ENCODE measurements at regions not wholly inside any gene's neighbourhood (a gene's known extent, or its start where the extent isn't known, plus 50 kb on each side); places are given as distances from the start of the nearest gene placed in this dataset.
"Not testable (repeated sequence)": the region's sequence is repeated elsewhere in the genome, so short reads cannot be mapped to it uniquely, and the experiment has no call there.

DNA sequence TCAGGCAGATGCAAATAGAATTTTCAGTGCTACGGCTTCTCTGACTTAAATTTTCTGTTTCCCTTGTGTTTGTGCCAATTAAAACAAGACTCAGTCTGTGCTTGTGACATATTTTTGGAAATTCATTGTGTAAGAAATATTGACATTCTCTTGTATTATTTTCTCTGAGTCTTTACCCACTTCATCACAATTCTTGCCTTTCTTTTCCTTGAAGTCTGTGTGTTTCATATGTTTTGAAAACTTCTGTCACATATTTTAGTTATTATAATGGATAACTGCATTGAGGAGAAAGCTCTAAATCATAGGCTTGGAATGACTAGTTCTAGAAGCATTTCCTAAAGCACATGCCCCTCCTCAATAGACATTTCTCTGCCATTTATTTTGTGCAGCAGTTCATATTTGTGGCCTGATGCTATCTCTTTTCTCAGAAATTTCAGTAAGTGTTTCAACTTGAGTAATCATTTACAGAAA lies 206.6 kb downstream of the PALM2AKAP2 start:
- DNase-seq: no peak

DNA sequence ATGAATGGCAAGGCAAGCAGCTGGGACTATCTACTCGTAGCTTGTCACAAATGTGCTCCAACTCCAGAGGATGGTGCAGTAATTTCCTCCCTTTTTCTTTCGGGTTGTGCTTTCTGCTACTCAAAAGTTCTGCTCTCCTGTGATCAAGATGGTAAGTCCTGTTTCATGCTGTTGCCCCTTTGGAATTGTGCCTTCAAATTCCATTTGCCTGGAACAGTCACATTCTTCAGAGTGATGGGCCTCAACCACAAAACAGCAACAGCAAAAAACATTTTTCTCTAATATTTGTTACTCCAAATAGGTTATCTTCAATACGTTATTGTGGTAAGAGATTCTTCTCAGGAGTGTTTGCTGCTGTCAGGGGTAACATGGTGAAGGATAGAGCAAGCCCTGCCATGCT lies 209.3 kb downstream of the PALM2AKAP2 start:
- no peak for DNase-seq

- no peak for DNase-seq
Observed at GRCh38 chr9:109990541-109990940, 210.5 kb downstream of the PALM2AKAP2 start.

- no peak for DNase-seq
Observed at GRCh38 chr9:109992293-109992692, 212.3 kb downstream of the PALM2AKAP2 start.

GRCh38 chr9:109993250-109993978 lies 213.4 kb downstream of the PALM2AKAP2 start:
- no peak for DNase-seq

GRCh38 chr9:109994141-109994540 lies 213.8 kb downstream of the C9orf152 start:
- DNase-seq: no peak

GRCh38 chr9:109996936-109997580 lies 210.9 kb downstream of the C9orf152 start:
- DNase-seq: no peak

DNA sequence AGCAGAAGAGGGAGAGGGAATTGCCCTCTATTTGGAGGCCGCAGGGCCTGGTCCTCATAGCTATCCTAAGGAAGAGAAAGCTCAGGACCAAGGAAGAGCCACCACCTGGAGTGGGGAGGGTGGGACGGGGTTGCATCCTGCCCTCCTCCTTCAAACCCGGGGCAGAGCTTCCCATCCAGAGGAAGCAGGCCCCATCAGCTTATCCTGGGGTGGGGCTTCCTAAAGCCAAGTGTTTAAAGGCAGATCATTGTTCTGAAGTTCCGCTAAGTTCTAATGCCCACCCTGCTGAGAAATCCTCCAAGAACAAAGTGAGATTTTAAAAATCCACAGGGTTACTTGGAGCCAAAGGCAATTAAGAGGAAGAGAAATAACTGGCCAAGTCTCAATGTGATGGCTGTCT lies 210.3 kb downstream of the C9orf152 start:
- DNase-seq: no peak

- peak in 1 of 2 experiments; percentile 23 for DNase-seq
Observed at GRCh38 chr9:110005521-110005920, 202.4 kb downstream of the C9orf152 start.

GRCh38 chr9:110006657-110007056 lies 201.3 kb downstream of the C9orf152 start:
- DNase-seq: no peak

DNA sequence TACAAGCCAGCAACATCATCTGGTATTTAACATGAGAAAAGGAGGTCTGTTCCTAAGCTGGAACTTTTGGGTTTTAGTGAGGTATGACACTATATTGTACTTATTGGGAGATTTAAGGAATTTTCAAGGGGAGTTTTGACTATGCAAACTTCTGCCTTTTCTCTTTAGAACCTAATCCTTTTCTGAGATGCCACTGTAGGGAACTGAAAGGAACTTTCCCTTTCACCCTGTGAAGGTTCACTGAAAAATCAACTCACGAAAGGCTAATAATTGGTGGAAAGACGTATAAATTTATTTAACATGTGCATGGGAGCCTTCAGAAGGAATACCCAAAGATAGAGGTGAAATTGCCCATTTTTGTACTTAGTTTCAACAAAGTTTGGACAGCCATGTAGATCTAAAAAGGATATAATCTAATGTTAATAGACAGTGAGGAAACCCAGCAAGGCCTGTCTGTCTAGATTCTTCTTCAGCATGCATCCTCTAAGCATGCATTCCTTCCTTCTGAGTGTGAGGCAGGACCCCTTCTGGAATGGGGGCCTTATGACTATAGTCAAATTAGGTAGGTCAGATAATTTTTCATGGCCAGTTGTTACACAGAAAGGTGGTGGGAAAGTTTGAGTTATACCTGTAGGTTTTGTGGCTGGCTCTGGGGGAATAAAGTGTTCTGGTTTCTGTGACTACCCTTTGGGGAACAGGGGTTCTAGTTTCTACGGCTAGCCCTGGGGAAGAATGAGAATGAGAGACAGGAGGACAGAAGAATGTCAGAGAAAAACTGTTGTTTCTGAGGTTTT lies 200.3 kb downstream of the C9orf152 start:
- DNase-seq: no peak

- DNase-seq: no peak
Observed at GRCh38 chr9:110008663-110009062, 199.3 kb downstream of the C9orf152 start.

DNA sequence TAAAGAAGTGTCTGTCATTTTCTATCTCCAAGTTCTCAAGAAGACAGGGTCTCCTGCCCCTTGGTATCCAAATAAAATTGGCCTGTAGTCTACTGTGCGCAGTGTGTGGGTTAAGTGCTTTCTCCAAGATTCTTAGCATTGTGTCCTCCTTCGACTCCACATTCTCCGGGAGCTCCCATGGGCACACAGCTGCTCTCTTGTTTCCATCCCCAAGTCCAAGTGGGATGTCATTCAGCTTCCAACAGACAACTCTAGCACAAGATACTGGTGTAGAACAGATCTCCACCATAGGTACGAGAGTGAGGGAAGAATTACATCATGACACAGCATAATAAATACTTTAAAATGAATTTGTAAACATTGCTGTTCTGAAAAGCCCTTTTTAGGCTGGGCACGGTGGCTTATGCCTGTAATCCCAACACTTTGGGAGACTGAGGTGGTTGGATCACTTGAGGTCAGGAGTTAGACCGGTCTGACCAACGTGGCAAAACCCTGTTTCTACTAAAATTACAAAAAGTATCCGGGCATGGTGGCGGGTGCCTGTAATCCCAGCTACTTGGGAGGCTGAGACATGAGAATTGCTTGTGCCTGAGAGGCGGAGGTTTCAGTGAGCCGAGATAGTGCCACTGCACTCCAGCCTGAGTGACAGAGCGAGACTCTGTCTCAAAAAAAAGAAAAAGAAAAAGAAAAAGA lies 196.2 kb downstream of the C9orf152 start:
- no peak for DNase-seq

DNA sequence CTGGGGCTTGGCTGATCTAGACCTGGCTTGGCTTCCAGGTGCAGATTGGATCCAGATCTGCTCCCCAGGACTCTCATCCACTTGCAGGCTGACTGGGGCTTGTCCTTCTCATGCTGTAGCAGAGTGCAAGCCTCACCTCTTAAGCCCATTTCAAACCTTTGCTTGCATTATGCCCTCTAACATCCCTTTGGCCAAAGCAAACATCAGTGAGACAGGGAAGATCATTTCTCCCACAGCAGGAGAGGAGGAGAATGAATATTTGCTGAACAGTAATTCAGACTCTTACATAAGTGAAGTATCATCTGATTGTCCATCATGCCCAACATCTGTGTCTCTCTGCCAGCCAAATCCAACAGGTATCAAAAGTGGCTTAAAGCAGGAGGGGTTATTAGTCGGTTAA lies 194.9 kb downstream of the C9orf152 start:
- no peak for DNase-seq

DNA sequence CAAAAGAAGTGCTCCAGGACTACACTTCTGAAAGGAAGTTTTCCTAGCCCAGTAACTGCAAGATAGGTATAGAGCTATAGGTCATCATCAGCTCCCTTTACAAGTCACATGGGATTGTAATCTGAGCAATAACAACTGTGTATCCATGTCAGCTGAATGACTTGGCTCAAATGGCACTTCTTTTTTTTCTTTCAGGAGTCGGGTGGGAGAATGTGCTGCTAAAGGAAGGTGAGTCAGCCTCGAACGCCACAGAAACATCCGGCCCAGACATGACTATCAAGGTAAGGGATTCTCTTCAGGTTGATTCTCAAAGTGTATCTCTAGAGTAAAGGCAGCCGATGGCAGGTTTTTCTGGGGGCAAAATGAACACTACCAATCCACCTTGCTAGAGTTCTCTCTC lies 192.2 kb downstream of the C9orf152 start:
- DNase-seq: no peak

DNA sequence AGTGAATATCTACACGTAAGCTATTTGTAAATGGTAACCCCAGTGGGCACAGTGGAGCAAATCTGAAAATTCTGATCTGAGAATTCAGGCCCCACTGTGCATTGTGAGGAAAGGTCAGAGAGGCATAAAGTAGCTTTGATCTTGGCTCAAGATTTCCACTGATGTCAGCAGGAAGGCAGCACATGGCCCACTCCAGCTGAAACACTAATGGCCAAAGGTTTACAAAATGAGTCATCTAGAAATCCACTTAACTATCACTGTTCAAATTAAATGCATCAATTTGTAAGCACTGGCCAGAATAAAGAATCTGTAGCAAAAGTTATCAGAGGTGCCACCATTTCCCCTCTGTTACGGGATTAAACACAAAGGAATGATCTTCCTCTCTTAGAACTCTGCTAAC lies 191.6 kb downstream of the C9orf152 start:
- DNase-seq: no peak

DNA sequence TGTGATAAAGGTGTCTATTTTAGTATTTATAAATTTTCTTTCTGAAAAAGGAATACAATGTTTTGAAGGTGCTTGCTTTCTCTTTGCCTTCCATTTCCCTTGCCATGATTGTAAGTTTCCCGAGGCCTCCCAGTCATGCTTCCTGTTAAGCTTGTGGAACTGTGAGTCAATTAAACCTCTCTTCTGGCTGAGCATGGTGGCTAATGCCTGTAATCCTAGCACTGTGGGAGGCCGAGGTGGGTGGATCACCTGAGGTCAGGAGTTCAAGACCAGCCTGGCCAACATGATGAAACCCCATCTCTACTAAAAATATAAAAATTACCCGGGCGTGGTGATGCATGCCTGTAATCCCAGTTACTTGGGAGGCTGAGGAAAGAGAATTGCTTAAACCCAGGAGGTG lies 187.7 kb downstream of the C9orf152 start:
- peak in 1 of 2 experiments; percentile 25 for DNase-seq

DNA sequence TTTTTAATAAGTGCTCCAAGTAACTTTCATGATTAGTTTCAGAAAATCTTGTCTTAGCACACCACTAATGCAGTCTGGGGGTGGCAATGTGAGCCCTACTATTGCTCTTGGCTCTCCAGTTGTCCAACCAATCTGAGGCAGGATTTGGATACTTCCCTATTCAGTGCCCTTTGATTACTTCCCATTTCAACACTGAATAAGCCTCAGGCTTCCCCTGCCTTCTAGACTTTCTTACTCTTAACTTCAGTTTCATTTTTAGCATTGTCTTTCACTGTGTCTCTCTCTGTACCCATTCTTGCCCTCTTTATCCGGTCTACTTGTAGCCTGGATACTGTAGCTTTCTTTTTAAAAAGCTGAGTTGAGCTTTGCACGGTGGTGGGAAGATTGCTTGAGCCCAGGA lies 186.1 kb downstream of the C9orf152 start:
- DNase-seq: no peak

DNA sequence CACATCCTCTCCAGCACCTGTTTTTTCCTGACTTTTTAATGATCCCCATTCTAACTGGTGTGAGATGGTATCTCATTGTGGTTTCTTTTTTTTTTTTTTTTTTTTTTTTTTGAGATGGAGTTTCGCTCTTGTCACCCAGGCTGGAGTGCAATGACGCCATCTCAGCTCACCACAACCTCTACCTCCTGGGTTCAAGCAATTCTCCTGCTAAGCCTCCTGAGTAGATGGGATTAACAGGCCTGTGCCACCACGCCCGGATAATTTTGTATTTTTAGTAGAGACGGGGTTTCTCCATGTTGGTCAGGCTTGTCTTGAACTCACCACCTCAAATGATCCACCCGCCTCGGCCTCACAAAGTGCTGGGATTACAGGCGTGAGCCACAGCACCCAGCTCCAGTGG lies 184.7 kb downstream of the C9orf152 start:
- not testable (repeated sequence) for DNase-seq

DNA sequence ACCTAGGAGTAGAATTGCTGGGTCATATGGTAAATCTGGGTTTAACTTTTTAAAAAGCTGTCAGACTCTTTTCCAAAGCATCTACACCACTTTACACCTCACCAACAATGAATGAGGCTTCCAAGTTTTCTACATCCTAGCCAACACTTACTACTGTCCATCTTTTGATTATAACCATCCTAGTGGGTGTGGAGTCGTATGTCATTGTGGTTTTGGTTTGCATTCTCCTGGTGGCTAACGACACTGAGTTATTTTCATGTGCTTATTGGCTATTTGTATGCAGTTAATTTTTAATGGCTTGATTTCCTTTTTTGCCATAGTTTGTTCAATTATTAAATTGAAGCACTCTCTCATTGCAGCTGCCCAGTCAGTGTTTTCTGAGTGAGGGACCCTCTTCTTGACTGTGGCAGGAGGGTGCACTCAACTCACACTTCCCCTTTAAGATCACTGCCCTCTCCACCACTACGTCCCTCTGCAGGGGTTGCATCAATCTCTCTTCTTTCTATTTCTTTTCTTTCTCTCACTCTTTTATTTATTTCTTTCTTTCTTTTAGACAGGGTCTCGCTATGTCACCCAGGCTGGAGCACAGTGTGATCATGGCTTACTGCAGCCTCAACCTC lies 182.3 kb downstream of the C9orf152 start:
- no peak for DNase-seq

DNA sequence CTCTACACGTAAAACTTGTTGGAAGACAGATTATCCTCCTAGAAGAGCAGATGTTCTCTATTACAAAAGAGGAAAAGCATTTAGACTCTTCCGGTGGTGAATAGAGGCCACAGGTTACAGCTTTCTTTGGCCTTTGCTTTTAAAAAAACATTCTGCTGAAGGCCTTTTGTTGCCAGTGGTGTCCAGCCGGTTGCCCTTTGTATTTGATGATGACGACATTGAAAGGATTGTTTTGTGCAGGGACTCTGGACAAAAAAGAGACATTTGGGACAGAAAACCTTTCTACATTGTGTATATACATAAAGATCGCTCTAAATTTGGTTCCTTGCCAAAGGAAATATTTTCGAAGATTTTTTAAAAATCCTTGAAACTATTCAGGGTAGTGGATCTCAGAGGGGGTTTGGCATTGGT lies 180.3 kb downstream of the C9orf152 start:
- no peak for DNase-seq

DNA sequence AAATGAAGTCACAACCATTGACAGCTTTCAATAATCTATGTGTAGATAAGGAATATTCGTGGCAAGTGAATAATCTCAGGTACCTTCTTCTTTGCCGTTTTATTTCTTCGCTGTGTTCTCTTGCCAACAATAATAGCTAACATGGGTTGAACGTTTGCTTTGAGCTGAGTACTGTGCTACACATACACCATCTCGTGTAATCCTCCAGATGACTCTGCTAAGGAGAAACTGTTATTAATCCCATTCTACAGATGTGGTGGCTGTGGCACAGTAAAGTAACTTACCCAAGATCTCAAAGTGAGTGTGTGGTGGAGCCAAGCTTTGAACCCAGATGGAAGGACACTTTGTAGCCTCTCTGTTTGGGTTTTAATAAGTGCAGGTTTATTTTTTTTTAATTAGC lies 179.7 kb downstream of the C9orf152 start:
- DNase-seq: no peak

GRCh38 chr9:110028676-110029075 lies 179.3 kb downstream of the C9orf152 start:
- no peak for DNase-seq

Measured in activated T-cell treated with anti-CD3 and anti-CD28 coated beads, Interleukin-2, amount 50 U/mL, for 48 hours (primary cell).